A673 (cell line): ENCODE measurements at regions not wholly inside any gene's neighbourhood (a gene's known extent, or its start where the extent isn't known, plus 50 kb on each side); places are given as distances from the start of the nearest gene placed in this dataset.

Experiments used
- EZH2 ChIP-seq: fragments of 200-600 bp; sonication (generic); IDR thresholded peaks from 2 replicates; pipeline ENCODE4 v1.6.1; 2017; ENCODE audit warnings: borderline replicate concordance, low read depth, mild to moderate bottlenecking, mixed read lengths, antibody characterized with exemption, low read length; ENCODE audit not compliant: poor library complexity, severe bottlenecking
- TF ChIP-seq, protein P1 (sequence below): fragments of 300-800, 200-600 bp; sonication (generic); conservative IDR thresholded peaks from 2 replicates; pipeline ENCODE4 v1.5.1; 2017; ENCODE audit warnings: low read depth, mild to moderate bottlenecking, antibody characterized with exemption, low read length, moderate library complexity, mixed read lengths

DNA sequence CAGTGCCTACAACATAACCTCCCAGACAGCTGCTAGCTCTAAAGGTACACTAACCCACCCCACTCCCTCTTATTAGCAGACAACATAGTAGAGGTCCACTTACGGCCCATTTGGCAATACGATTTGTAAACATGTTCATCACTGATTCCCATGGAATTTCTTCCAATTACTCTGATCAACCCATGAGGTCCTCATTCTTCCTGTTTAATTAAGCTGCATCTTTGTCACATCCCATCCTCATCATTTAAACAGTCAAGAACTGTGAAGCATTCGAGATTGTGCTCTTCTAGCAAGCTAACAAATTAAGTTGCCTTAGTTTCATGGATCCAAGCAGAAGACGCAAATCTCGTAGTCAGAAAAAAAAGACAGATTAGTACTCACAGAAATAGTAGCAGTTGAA is 622.2 kb upstream of the VSTM2A start:
- TF ChIP-seq, protein P1, sequence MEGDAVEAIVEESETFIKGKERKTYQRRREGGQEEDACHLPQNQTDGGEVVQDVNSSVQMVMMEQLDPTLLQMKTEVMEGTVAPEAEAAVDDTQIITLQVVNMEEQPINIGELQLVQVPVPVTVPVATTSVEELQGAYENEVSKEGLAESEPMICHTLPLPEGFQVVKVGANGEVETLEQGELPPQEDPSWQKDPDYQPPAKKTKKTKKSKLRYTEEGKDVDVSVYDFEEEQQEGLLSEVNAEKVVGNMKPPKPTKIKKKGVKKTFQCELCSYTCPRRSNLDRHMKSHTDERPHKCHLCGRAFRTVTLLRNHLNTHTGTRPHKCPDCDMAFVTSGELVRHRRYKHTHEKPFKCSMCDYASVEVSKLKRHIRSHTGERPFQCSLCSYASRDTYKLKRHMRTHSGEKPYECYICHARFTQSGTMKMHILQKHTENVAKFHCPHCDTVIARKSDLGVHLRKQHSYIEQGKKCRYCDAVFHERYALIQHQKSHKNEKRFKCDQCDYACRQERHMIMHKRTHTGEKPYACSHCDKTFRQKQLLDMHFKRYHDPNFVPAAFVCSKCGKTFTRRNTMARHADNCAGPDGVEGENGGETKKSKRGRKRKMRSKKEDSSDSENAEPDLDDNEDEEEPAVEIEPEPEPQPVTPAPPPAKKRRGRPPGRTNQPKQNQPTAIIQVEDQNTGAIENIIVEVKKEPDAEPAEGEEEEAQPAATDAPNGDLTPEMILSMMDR = no peak
- TF ChIP-seq EZH2 = no peak
